ENCODE measurements at regions not wholly inside any gene's neighbourhood (a gene's known extent, or its start where the extent isn't known, plus 50 kb on each side); places are given as distances from the start of the nearest gene placed in this dataset.

- no peak overlapping the region for H3K27ac Mint-ChIP-seq
- H3K4me3 Mint-ChIP-seq = no peak overlapping the region
- no peaks in the 10 kb centered on the region for H3K4me1 Mint-ChIP-seq
- ATAC-seq (replicated peaks) = no peak
- no peaks in the 10 kb centered on the region for H3K9me3 Mint-ChIP-seq
- H3K36me3 Mint-ChIP-seq (ENCODE audit: low read depth) = no peaks in the 10 kb centered on the region
- H3K27me3 Mint-ChIP-seq = peaks cover 26% of the 10 kb centered on the region
These were observed 430.5 kb downstream of the GATA3 start for GRCh38 chr10:8485032-8485431.

DNA sequence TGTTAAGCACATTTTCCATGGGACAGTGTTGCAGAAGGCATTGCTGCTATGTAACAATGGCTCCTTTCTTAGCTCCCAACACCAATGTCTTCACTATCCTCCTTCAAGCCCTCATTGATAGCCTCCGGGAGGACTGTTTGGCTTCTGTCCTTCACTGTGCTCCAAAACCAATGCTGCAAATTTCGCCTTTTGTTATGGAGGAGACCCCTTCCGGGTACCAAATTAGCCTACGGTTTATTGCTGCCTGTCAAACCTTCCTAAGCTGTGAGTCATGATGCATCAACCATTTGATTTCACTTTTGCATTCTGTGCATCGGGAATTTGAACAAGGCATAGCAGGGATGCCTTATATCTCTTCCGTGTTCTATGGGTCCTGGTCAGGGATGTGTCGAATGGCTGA is 432.9 kb downstream of the GATA3 start:
- peaks cover 17% of the 10 kb centered on the region for H3K27me3 Mint-ChIP-seq
- no peak overlapping the region for H3K27ac Mint-ChIP-seq
- H3K36me3 Mint-ChIP-seq (ENCODE audit: low read depth) = no peaks in the 10 kb centered on the region
- H3K4me1 Mint-ChIP-seq = no peaks in the 10 kb centered on the region
- H3K4me3 Mint-ChIP-seq = no peak overlapping the region
- no peak for ATAC-seq (replicated peaks)
- H3K9me3 Mint-ChIP-seq = no peaks in the 10 kb centered on the region

DNA sequence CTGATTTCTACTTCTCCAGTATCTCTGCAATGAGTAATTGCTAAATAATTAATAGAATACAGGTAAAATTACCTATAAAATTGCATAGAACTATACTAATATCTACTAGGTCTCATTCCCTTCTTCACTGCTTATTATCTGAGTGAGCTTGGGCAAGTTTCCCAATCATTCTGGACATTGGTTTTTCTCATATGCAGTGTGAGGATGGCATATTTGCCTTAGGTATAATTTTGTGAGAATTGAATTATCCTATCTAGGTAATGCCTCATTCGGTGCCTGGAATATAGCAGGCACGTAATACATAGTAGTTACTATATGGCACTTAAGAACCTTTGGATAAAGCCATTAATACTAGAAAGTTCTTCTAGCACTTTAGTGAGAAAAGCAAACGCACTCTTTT is 434.7 kb downstream of the GATA3 start:
- Mint-ChIP-seq H3K4me1 (no peaks in the 10 kb centered on the region), H3K4me3 (no peak overlapping the region), H3K27me3 (peaks cover 9% of the 10 kb centered on the region), H3K27ac (no peak overlapping the region), H3K36me3 (ENCODE audit: low read depth) (no peaks in the 10 kb centered on the region), H3K9me3 (no peaks in the 10 kb centered on the region)
- no peak for ATAC-seq (replicated peaks)

- H3K27ac Mint-ChIP-seq = no peak overlapping the region
- H3K9me3 Mint-ChIP-seq = no peaks in the 10 kb centered on the region
- no peak for ATAC-seq (replicated peaks)
- no peaks in the 10 kb centered on the region for H3K4me1 Mint-ChIP-seq
- no peaks in the 10 kb centered on the region for H3K36me3 Mint-ChIP-seq (ENCODE audit: low read depth)
- peaks cover 9% of the 10 kb centered on the region for H3K27me3 Mint-ChIP-seq
- H3K4me3 Mint-ChIP-seq = no peak overlapping the region
These were observed 435.3 kb downstream of the GATA3 start for GRCh38 chr10:8489823-8490222.

- H3K27me3 Mint-ChIP-seq = peaks cover 15% of the 10 kb centered on the region
- no peak for ATAC-seq (replicated peaks)
- H3K27ac Mint-ChIP-seq = no peak overlapping the region
- no peaks in the 10 kb centered on the region for H3K36me3 Mint-ChIP-seq (ENCODE audit: low read depth)
- no peak overlapping the region for H3K4me3 Mint-ChIP-seq
- no peaks in the 10 kb centered on the region for H3K9me3 Mint-ChIP-seq
- no peaks in the 10 kb centered on the region for H3K4me1 Mint-ChIP-seq
These were observed 443.8 kb downstream of the GATA3 start for GRCh38 chr10:8498290-8498689.

DNA sequence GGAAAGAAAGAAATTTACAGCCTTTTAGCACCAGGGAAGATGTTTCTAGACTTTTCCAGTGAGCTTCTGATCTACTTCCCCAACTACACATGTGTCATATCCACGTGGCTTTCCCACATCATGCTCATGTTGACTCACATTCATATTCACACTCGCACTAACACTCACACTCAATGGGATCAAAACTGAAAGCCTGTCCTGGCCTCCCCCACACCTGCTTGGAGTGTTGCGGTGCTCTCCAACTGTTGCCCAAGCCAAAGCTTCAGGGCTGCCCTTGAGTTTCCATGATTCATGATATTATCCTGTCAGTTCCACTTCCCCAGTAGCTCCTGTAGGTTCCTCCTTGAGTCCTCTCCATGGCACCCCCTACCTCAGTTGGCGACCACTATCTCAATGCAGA is 444.4 kb downstream of the GATA3 start:
- peak; percentile 98 for ATAC-seq (replicated peaks)
- H3K27ac Mint-ChIP-seq = no peak overlapping the region
- no peaks in the 10 kb centered on the region for H3K4me1 Mint-ChIP-seq
- no peaks in the 10 kb centered on the region for H3K9me3 Mint-ChIP-seq
- H3K36me3 Mint-ChIP-seq (ENCODE audit: low read depth) = no peaks in the 10 kb centered on the region
- no peak overlapping the region for H3K4me3 Mint-ChIP-seq
- H3K27me3 Mint-ChIP-seq = peaks cover 20% of the 10 kb centered on the region

GRCh38 chr10:8499312-8499711 is 444.8 kb downstream of the GATA3 start:
- Mint-ChIP-seq H3K4me1 (no peaks in the 10 kb centered on the region), H3K36me3 (ENCODE audit: low read depth) (no peaks in the 10 kb centered on the region), H3K9me3 (no peaks in the 10 kb centered on the region), H3K27me3 (peaks cover 23% of the 10 kb centered on the region), H3K4me3 (no peak overlapping the region), H3K27ac (no peak overlapping the region)
- ATAC-seq (replicated peaks) = no peak

GRCh38 chr10:8499752-8500390 is 445.4 kb downstream of the GATA3 start:
- Mint-ChIP-seq H3K27me3 (peaks cover 27% of the 10 kb centered on the region), H3K27ac (no peak overlapping the region), H3K9me3 (no peaks in the 10 kb centered on the region), H3K4me1 (no peaks in the 10 kb centered on the region), H3K4me3 (no peak overlapping the region), H3K36me3 (ENCODE audit: low read depth) (no peaks in the 10 kb centered on the region)
- no peak for ATAC-seq (replicated peaks)

- H3K36me3 Mint-ChIP-seq (ENCODE audit: low read depth) = no peaks in the 10 kb centered on the region
- H3K27me3 Mint-ChIP-seq = peaks cover 40% of the 10 kb centered on the region
- no peak overlapping the region for H3K27ac Mint-ChIP-seq
- no peak for ATAC-seq (replicated peaks)
- no peaks in the 10 kb centered on the region for H3K4me1 Mint-ChIP-seq
- H3K9me3 Mint-ChIP-seq = no peaks in the 10 kb centered on the region
- no peak overlapping the region for H3K4me3 Mint-ChIP-seq
These were observed 448.1 kb downstream of the GATA3 start for GRCh38 chr10:8502573-8502972.

DNA sequence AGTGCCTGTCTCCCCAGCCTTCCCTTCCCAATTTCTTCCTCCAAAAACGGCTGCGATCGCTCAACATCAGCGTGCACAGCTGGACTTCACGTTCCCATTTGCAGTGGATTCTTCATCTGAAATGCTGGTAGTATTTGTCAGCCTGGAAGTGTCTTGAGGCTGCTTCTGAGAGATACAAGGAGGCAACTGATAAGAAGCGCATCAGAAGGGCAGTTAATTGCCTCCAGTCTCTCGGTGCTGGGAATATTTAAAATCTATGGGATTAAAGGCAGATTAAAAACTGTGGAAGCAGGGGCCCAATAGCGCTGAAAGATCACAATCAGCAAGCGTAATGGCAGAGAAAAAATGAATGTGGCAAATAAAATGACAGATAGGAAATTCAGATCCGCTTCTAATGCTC is 450.0 kb downstream of the GATA3 start:
- no peak overlapping the region for H3K4me3 Mint-ChIP-seq
- no peak overlapping the region for H3K27ac Mint-ChIP-seq
- no peaks in the 10 kb centered on the region for H3K36me3 Mint-ChIP-seq (ENCODE audit: low read depth)
- no peaks in the 10 kb centered on the region for H3K9me3 Mint-ChIP-seq
- H3K27me3 Mint-ChIP-seq = peaks cover 44% of the 10 kb centered on the region
- H3K4me1 Mint-ChIP-seq = no peaks in the 10 kb centered on the region
- no peak for ATAC-seq (replicated peaks)

GRCh38 chr10:8507156-8507555 is 452.7 kb downstream of the GATA3 start:
- no peaks in the 10 kb centered on the region for H3K36me3 Mint-ChIP-seq (ENCODE audit: low read depth)
- H3K4me1 Mint-ChIP-seq = no peaks in the 10 kb centered on the region
- no peak overlapping the region for H3K4me3 Mint-ChIP-seq
- ATAC-seq (replicated peaks) = no peak
- peaks cover 42% of the 10 kb centered on the region for H3K27me3 Mint-ChIP-seq
- no peak overlapping the region for H3K27ac Mint-ChIP-seq
- H3K9me3 Mint-ChIP-seq = no peaks in the 10 kb centered on the region

GRCh38 chr10:8508882-8509281 is 454.4 kb downstream of the GATA3 start:
- no peak for ATAC-seq (replicated peaks)
- no peaks in the 10 kb centered on the region for H3K9me3 Mint-ChIP-seq
- no peak overlapping the region for H3K27ac Mint-ChIP-seq
- no peak overlapping the region for H3K4me3 Mint-ChIP-seq
- H3K27me3 Mint-ChIP-seq = peaks cover 37% of the 10 kb centered on the region
- H3K4me1 Mint-ChIP-seq = no peaks in the 10 kb centered on the region
- no peaks in the 10 kb centered on the region for H3K36me3 Mint-ChIP-seq (ENCODE audit: low read depth)

DNA sequence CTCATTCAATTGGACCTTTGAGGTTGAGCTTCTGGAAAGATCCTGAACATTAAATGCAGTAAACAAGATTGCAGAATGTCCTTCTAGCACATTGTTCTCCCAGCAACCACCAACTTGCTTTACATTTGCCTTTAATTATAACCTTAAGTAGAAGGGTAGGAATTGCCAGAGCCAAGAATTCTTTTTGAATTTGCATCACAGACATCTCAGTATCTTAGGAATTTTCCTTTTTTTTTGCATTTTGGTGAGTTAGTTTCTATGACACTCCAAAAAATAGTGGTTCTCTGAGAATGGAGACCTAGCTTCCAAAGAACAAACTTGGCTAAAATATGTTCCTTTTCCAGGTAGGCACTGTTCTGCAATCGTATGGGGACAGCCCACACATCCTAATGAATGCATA is 456.0 kb downstream of the GATA3 start:
- Mint-ChIP-seq H3K4me1 (no peaks in the 10 kb centered on the region), H3K9me3 (no peaks in the 10 kb centered on the region), H3K27me3 (peaks cover 38% of the 10 kb centered on the region), H3K36me3 (ENCODE audit: low read depth) (no peaks in the 10 kb centered on the region), H3K27ac (no peak overlapping the region), H3K4me3 (no peak overlapping the region)
- no peak for ATAC-seq (replicated peaks)

DNA sequence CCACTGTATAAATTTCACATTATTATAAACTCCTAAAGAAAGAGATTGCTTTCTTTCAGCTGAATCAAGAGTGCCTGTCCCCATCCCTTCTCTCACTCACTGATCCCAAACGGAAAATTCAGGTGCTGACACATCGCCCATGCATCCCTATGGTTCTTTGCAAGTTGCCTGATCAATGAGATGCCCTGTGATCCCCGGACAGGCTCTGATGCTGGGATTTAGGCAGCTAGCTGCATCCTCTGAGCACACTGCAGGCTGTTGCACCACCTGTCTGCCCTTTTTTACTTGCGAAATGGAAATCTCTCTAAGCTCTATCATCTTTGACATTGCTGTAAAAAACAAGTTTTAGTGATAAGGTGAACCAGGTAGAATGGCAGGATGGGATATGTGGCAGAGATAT is 456.5 kb downstream of the GATA3 start:
- H3K4me3 Mint-ChIP-seq = no peak overlapping the region
- H3K27ac Mint-ChIP-seq = no peak overlapping the region
- H3K4me1 Mint-ChIP-seq = no peaks in the 10 kb centered on the region

DNA sequence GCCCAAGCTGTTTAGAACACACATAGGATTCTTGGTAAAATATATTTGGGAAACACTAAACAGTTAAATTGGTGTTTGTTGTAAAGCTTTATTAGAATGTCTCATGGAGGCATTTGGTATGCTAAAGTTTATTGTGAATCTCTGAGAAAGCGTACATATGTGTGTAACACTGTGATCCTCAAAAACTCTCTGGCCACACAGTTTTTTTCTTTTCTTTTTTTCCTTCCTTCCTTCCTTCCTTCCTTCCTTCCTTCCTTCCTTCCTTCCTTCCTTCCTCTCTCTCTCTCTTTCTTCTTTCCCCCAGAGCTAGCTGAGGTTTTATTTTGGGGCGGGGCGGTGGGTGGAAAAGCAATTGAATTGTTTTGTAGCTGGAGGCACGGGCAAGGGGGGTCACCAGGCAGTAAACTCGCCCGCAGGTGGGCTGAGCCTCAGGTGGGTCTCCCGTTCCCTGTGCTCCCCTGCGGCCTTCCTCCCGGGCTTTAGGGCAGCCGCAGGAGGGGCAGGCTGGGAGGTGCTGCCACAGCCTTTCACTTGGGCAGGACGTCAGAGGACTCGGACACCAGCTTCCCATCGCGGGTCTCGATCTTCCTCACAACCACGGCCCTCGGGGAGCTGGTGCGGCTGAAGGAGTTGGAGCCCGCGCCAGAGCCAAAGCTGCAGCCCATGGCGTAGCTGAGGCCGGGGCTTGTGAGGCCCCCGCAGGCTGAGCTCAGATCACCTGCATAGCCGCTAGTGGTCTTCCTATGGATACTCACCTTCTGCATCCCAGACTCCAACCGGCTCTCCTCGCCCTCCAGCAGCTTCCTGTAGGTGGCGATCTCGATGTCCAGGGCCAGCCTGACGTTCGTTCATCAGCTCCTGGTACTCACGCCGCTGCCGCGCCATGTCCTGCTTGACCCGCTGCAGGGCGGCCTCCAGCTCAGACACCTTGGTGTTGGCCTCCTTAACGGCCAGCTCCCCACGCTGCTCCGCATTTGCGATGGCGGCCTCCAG is 459.0 kb downstream of the GATA3 start:
- H3K9me3 Mint-ChIP-seq = no peaks in the 10 kb centered on the region
- H3K27me3 Mint-ChIP-seq = peaks cover 28% of the 10 kb centered on the region
- H3K4me3 Mint-ChIP-seq = no peak overlapping the region
- no peak for ATAC-seq (replicated peaks)
- H3K36me3 Mint-ChIP-seq (ENCODE audit: low read depth) = no peaks in the 10 kb centered on the region
- no peaks in the 10 kb centered on the region for H3K4me1 Mint-ChIP-seq
- H3K27ac Mint-ChIP-seq = no peak overlapping the region

More for the DNA sequence above, 456.5 kb downstream of the GATA3 start:
- no peak for ATAC-seq (replicated peaks)
- Mint-ChIP-seq H3K27me3 (peaks cover 36% of the 10 kb centered on the region), H3K36me3 (ENCODE audit: low read depth) (no peaks in the 10 kb centered on the region), H3K9me3 (no peaks in the 10 kb centered on the region)

Data from activated T-helper 17 cell treated with anti-CD3 and anti-CD28 coated beads, Interleukin-2, amount 50 U/mL, for 72 hours (primary cell).